OCI-LY1 (cell line): ENCODE measurements at regions not wholly inside any gene's neighbourhood (a gene's known extent, or its start where the extent isn't known, plus 50 kb on each side); places are given as distances from the start of the nearest gene placed in this dataset.
"Not testable (repeated sequence)": the region's sequence is repeated elsewhere in the genome, so short reads cannot be mapped to it uniquely, and the experiment has no call there.

Source experiments
- CTCF ChIP-seq: fragments of 200-600 bp; sonication (generic), shearing (Covaris generic); IDR thresholded peaks from 2 replicates; pipeline ENCODE4 v1.5.1; 2017; ENCODE audit warnings: mild to moderate bottlenecking, antibody characterized with exemption, low read length, moderate library complexity, mixed read lengths
- EZH2 ChIP-seq: fragments of 200-600 bp; sonication (generic), shearing (Covaris generic); IDR thresholded peaks from 2 replicates; pipeline ENCODE4 v1.8.0; 2017; ENCODE audit warnings: borderline replicate concordance, mixed run types, mild to moderate bottlenecking, antibody characterized with exemption, low read length, moderate library complexity, mixed read lengths

- TF ChIP-seq CTCF, EZH2: not testable (repeated sequence)
Measured at GRCh38 chr2:131835022-131835421, 307.3 kb downstream of the CCDC74A start.
